ENCODE measurements at regions not wholly inside any gene's neighbourhood (a gene's known extent, or its start where the extent isn't known, plus 50 kb on each side); places are given as distances from the start of the nearest gene placed in this dataset.

- no peak for DNase-seq
These were observed 240.6 kb upstream of the GRIP1 start for GRCh38 chr12:66919466-66919865.

- no peak for DNase-seq
These were observed 241.3 kb upstream of the GRIP1 start for GRCh38 chr12:66920205-66920604.

- DNase-seq: no peak
These were observed 242.3 kb upstream of the GRIP1 start for GRCh38 chr12:66921151-66921550.

GRCh38 chr12:66925083-66925482, 246.2 kb upstream of the GRIP1 start:
- DNase-seq: no peak

- DNase-seq: peak; percentile 7
These were observed 250.2 kb upstream of the GRIP1 start for GRCh38 chr12:66929121-66929520.

GRCh38 chr12:66931091-66931490, 252.2 kb upstream of the GRIP1 start:
- no peak for DNase-seq

- no peak for DNase-seq
These were observed 253.2 kb upstream of the GRIP1 start for GRCh38 chr12:66932126-66932525.

- DNase-seq: no peak
These were observed 255.6 kb upstream of the GRIP1 start for GRCh38 chr12:66934302-66935062.

- no peak for DNase-seq
These were observed 262.3 kb upstream of the GRIP1 start for GRCh38 chr12:66941150-66941549.

GRCh38 chr12:66942741-66943465, 264.0 kb upstream of the GRIP1 start:
- no peak for DNase-seq

GRCh38 chr12:66944365-66944764, 265.5 kb upstream of the GRIP1 start:
- no peak for DNase-seq

GRCh38 chr12:66945189-66945817, 266.4 kb upstream of the GRIP1 start:
- no peak for DNase-seq

- DNase-seq: no peak
These were observed 268.2 kb upstream of the GRIP1 start for GRCh38 chr12:66947119-66947518.

- no peak for DNase-seq
These were observed 273.8 kb upstream of the GRIP1 start for GRCh38 chr12:66952668-66953067.

GRCh38 chr12:66956300-66956699, 277.4 kb upstream of the GRIP1 start:
- no peak for DNase-seq

- DNase-seq: no peak
These were observed 280.4 kb upstream of the GRIP1 start for GRCh38 chr12:66959276-66959675.

GRCh38 chr12:66960006-66960405, 281.1 kb upstream of the GRIP1 start:
- no peak for DNase-seq

GRCh38 chr12:66960704-66961690, 282.1 kb upstream of the GRIP1 start:
- no peak for DNase-seq

GRCh38 chr12:66962290-66962689, 283.4 kb upstream of the GRIP1 start:
- no peak for DNase-seq

- no peak for DNase-seq
These were observed 285.0 kb upstream of the GRIP1 start for GRCh38 chr12:66963901-66964300.

GRCh38 chr12:66964629-66965028, 285.8 kb upstream of the GRIP1 start:
- DNase-seq: peak; percentile 21

GRCh38 chr12:66965621-66966020, 286.7 kb upstream of the GRIP1 start:
- no peak for DNase-seq

GRCh38 chr12:66971816-66972215, 292.9 kb upstream of the GRIP1 start:
- no peak for DNase-seq

Measured in stimulated activated naive CD4-positive, alpha-beta T cell treated with Interleukin-2 at 50 U/mL for 16 hours (primary cell).